GM23338 (cell line): ENCODE measurements at regions not wholly inside any gene's neighbourhood (a gene's known extent, or its start where the extent isn't known, plus 50 kb on each side); places are given as distances from the start of the nearest gene placed in this dataset.

Source experiments
- ATAC-seq: fragments of 200-7000 bp; cut with Tn5 transposase; 3 replicates; pipeline ENCODE4 v1.9.1; 2020
- DNase-seq: peaks from one replicate; pipeline ENCODE4 v3.0.0-alpha.2; 2015; ENCODE audit warnings: low spot score
- H2AFZ ChIP-seq: fragments of 200-600 bp; sonication (generic); 2 replicates; pipeline ENCODE4 v1.8.0; 2016; ENCODE audit warnings: antibody characterized with exemption, mild to moderate bottlenecking, moderate library complexity
- H3F3A ChIP-seq: fragments of 200-600 bp; sonication (generic); replicated peaks from 2 replicates; pipeline ENCODE4 v1.8.0; 2017; ENCODE audit warnings: antibody characterized with exemption, mixed run types, low read depth
- H3K27ac ChIP-seq: fragments of 200-600 bp; sonication (generic); 2 replicates; pipeline ENCODE4 v1.6.1; 2016; ENCODE audit warnings: low read depth
- H3K27me3 ChIP-seq: fragments of 200-600 bp; sonication (generic); 2 replicates; pipeline ENCODE4 v1.8.0; 2016; ENCODE audit warnings: mild to moderate bottlenecking, mixed run types, moderate library complexity; ENCODE audit not compliant: insufficient read depth
- H3K36me3 ChIP-seq: fragments of 200-600 bp; sonication (generic); 2 replicates; pipeline ENCODE4 v1.8.0; 2016; ENCODE audit warnings: mild to moderate bottlenecking; ENCODE audit not compliant: insufficient read depth
- H3K4me1 ChIP-seq: fragments of 200-600 bp; sonication (generic); 2 replicates; pipeline ENCODE4 v1.8.0; 2016; ENCODE audit warnings: mild to moderate bottlenecking, moderate library complexity; ENCODE audit not compliant: insufficient read depth
- H3K4me2 ChIP-seq: fragments of 200-600 bp; sonication (generic); 2 replicates; pipeline ENCODE4 v1.7.1; 2017; ENCODE audit warnings: mixed run types
- H3K4me3 ChIP-seq: fragments of 200-600 bp; sonication (generic); 2 replicates; pipeline ENCODE4 v1.6.1; 2016; ENCODE audit warnings: mixed run types
- H3K79me2 ChIP-seq: fragments of 200-600 bp; sonication (generic); replicated peaks from 2 replicates; pipeline ENCODE4 v1.8.0; 2017; ENCODE audit warnings: mild to moderate bottlenecking; ENCODE audit not compliant: insufficient read depth
- H3K9me2 ChIP-seq: fragments of 200-600 bp; sonication (generic); 2 replicates; pipeline ENCODE4 v1.8.0; 2017; ENCODE audit not compliant: insufficient read depth
- H4K20me1 ChIP-seq: fragments of 200-600 bp; sonication (generic); replicated peaks from 2 replicates; pipeline ENCODE4 v1.8.0; 2017; ENCODE audit warnings: mild to moderate bottlenecking; ENCODE audit not compliant: insufficient read depth
- H3K27ac Mint-ChIP-seq: 2 replicates; pipeline ENCODE4 v1.8.0; 2020; ENCODE audit warnings: inconsistent platforms, mild to moderate bottlenecking, moderate library complexity, mixed read lengths
- H3K27me3 Mint-ChIP-seq: 3 replicates; pipeline ENCODE4 v1.8.0; 2022; ENCODE audit warnings: low read depth, mild to moderate bottlenecking, moderate library complexity, mixed read lengths, inconsistent platforms; ENCODE audit not compliant: insufficient read depth, poor library complexity
- H3K36me3 Mint-ChIP-seq: 3 replicates; pipeline ENCODE4 v1.8.0; 2021; ENCODE audit warnings: low read depth, mild to moderate bottlenecking, inconsistent platforms, moderate library complexity, mixed read lengths
- H3K4me1 Mint-ChIP-seq: 3 replicates; pipeline ENCODE4 v1.8.0; 2020; ENCODE audit warnings: mild to moderate bottlenecking, inconsistent platforms, mixed read lengths
- H3K4me3 Mint-ChIP-seq: 3 replicates; pipeline ENCODE4 v1.8.0; 2021; ENCODE audit warnings: moderate library complexity, mild to moderate bottlenecking, inconsistent platforms, mixed read lengths
- H3K9me3 Mint-ChIP-seq: 3 replicates; pipeline ENCODE4 v1.8.0; 2020; ENCODE audit warnings: moderate library complexity, mild to moderate bottlenecking, inconsistent platforms, mixed read lengths
- CREB1 ChIP-seq: fragments of 250-450 bp; sonication (Bioruptor Pico); IDR thresholded peaks from 2 replicates; pipeline ENCODE4 v1.5.0; 2020; ENCODE audit warnings: low read depth, mild to moderate bottlenecking, moderate library complexity
- CTCF ChIP-seq, 2 experiments: fragments of 200-600 bp in 1 of 2; sonication (generic) in 1 of 2; conservative IDR thresholded peaks; 2 replicates each; pipeline versions ENCODE4 v1.5.1 to v1.6.1; 2016 to 2017; ENCODE audit warnings: antibody characterized with exemption in 2 of 2, low read depth in 2 of 2, mild to moderate bottlenecking in 2 of 2, moderate library complexity in 1 of 2
- EZH2 ChIP-seq: fragments of 200-600 bp; sonication (generic); IDR thresholded peaks from one replicate; pipeline ENCODE4 v1.8.0; 2017; ENCODE audit warnings: antibody characterized with exemption, mild to moderate bottlenecking, low read depth; ENCODE audit not compliant: unreplicated experiment
- EZH2phosphoT487 ChIP-seq: fragments of 200-600 bp; sonication (generic); IDR thresholded peaks from one replicate; pipeline ENCODE4 v1.8.1; 2018; ENCODE audit warnings: antibody characterized with exemption; ENCODE audit not compliant: unreplicated experiment
- POLR2AphosphoS5 ChIP-seq: IDR thresholded peaks from 2 replicates; pipeline ENCODE4 v1.6.1; 2016; ENCODE audit warnings: antibody characterized with exemption, low read depth
- STAT1 ChIP-seq: IDR thresholded peaks from one replicate; pipeline ENCODE4 v1.6.1; 2016; ENCODE audit warnings: antibody characterized with exemption; ENCODE audit not compliant: unreplicated experiment
- ZNF114 ChIP-seq: fragments of 250-450 bp; sonication (Bioruptor Pico); IDR thresholded peaks from 2 replicates; pipeline ENCODE4 v1.5.0; 2020; ENCODE audit warnings: mild to moderate bottlenecking, moderate library complexity
- ZNF462 ChIP-seq: fragments of 250-450 bp; sonication (Bioruptor Pico); IDR thresholded peaks from 2 replicates; pipeline ENCODE4 v1.5.0; 2020; ENCODE audit warnings: mild to moderate bottlenecking, moderate library complexity

GRCh38 chr6:116983375-116983774, 106.3 kb downstream of the RFX6 start:
- no peaks in the 10 kb centered on the region for H3F3A ChIP-seq
- no peaks in the 10 kb centered on the region for H3K36me3 ChIP-seq
- Mint-ChIP-seq H3K36me3 (peaks cover 9% of the 10 kb centered on the region), H3K9me3 (peaks cover 12% of the 10 kb centered on the region), H3K4me3 (no peak overlapping the region), H3K27ac (no peak overlapping the region), H3K27me3 (no peaks in the 10 kb centered on the region), H3K4me1 (no peaks in the 10 kb centered on the region)
- TF ChIP-seq EZH2, result no peak
- TF ChIP-seq ZNF462 (CRISPR knock-in tag), result no peak
- TF ChIP-seq CTCF (conservative IDR thresholded peaks at IDR 0.05; ENCODE audit: low read depth in 2 of 2), result no peak
- no peak for TF ChIP-seq CREB1 (CRISPR knock-in tag)
- no peak for TF ChIP-seq POLR2AphosphoS5
- TF ChIP-seq ZNF114 (CRISPR knock-in tag), result no peak
- TF ChIP-seq STAT1, result no peak
- no peak for TF ChIP-seq EZH2phosphoT487
- no peak overlapping the region for H3K4me2 ChIP-seq
- H3K79me2 ChIP-seq, result no peaks in the 10 kb centered on the region
- no peaks in the 10 kb centered on the region for H3K9me2 ChIP-seq
- no peak overlapping the region for H3K4me3 ChIP-seq
- ATAC-seq, result no peak
- H3K27me3 ChIP-seq, result no peaks in the 10 kb centered on the region
- H4K20me1 ChIP-seq, result no peaks in the 10 kb centered on the region
- H2AFZ ChIP-seq, result no peak overlapping the region
- H3K27ac ChIP-seq, result no peak overlapping the region
- no peaks in the 10 kb centered on the region for H3K4me1 ChIP-seq
- DNase-seq, result no peak
